Stomach (tissue), 8 donors: ENCODE measurements at regions not wholly inside any gene's neighbourhood (a gene's known extent, or its start where the extent isn't known, plus 50 kb on each side); places are given as distances from the start of the nearest gene placed in this dataset.

ENCODE experiments used
- DNase-seq, 2 donors: peaks; one replicate each; pipeline versions ENCODE4 v3.0.0 to v3.0.0-alpha.2; 2013 to 2019
- H3K27ac ChIP-seq, 5 donors: fragments of 200-600 bp in 4 of 5; sonication (generic) in 4 of 5; one replicate each; pipeline ENCODE4 v1.5.1; 2013 to 2019; ENCODE audit warnings: mild to moderate bottlenecking in 1 of 5, moderate library complexity in 1 of 5
- H3K27me3 ChIP-seq, 3 donors: fragments of 200-600 bp; sonication (generic); one replicate each; pipeline ENCODE4 v1.5.1; 2017 to 2019; ENCODE audit warnings: mixed run types in 1 of 3
- H3K36me3 ChIP-seq, 4 donors: fragments of 200-600 bp; sonication (generic); 1 replicate in 3 of 4; 2 replicates in 1 of 4; pipeline ENCODE4 v1.5.1; 2016 to 2019
- H3K4me1 ChIP-seq, 4 donors: fragments of 200-600 bp; sonication (generic); one replicate each; pipeline ENCODE4 v1.5.1; 2016 to 2019
- H3K4me3 ChIP-seq, 4 donors: fragments of 200-600 bp; sonication (generic) in 3 of 4; one replicate each; pipeline ENCODE4 v1.5.1; 2016 to 2019; ENCODE audit warnings: mild to moderate bottlenecking in 1 of 4
- H3K9me3 ChIP-seq, 4 donors: fragments of 200-600 bp; sonication (generic); one replicate each; pipeline ENCODE4 v1.5.1; 2016 to 2019
- CTCF ChIP-seq, 7 experiments: fragments of 450-650 bp in 4 of 7; fragments of 200-600 bp in 3 of 7; sonication (generic) in 3 of 7; IDR thresholded peaks; one replicate each; pipeline ENCODE4 v1.5.1; 2016 to 2019; ENCODE audit warnings: antibody characterized with exemption in 7 of 7, control low read depth in 2 of 7, mild to moderate bottlenecking in 1 of 7
- EP300 ChIP-seq: sonication (generic); formaldehyde crosslinking; IDR thresholded peaks from one replicate; pipeline ENCODE4 v1.6.1; 2017; ENCODE audit warnings: antibody characterized with exemption
- POLR2A ChIP-seq, 4 donors: fragments of 450-650 bp; IDR thresholded peaks; one replicate each; pipeline ENCODE4 v1.6.1; 2016; ENCODE audit warnings: antibody characterized with exemption in 4 of 4, control low read depth in 2 of 4, mild to moderate bottlenecking in 1 of 4, moderate library complexity in 1 of 4
- POLR2AphosphoS5 ChIP-seq, 3 donors: sonication (generic); formaldehyde crosslinking; IDR thresholded peaks; one replicate each; pipeline ENCODE4 v1.6.1; 2016; ENCODE audit warnings: antibody characterized with exemption in 3 of 3
- WGBS, 5 donors: extraction: QIAGEN DNeasy Blood & Tissue Kit in 3 of 5; methylation state at CpG; one replicate each; pipeline versions ENCODE4 v1.1.5 to v1.1.7; 2013 to 2018; 5-methylcytosine and 5-hydroxymethylcytosine counted together
- intact Hi-C: fragments of 100-400 bp; cut with DNase I; formaldehyde crosslinking; loops from one replicate; pipeline ENCODE4 v1.15.1; 2023; ENCODE audit warnings: low total_unique reads
- donor health status: healthy with polysubstance abuse.
- donor health status: Bipolar disorder and iron deficiency.
- donor health status: healthy.

GRCh38 chr7:114255404-114255841, 159.2 kb upstream of the FOXP2 start:
- H3K36me3 ChIP-seq: no peaks in the 10 kb centered on the region
- H3K27ac ChIP-seq: no peak overlapping the region
- H3K27me3 ChIP-seq: no peaks in the 10 kb centered on the region
- DNase-seq: no peak
- TF ChIP-seq CTCF (IDR thresholded peaks at IDR 0.05) (no peak), EP300 (no peak), POLR2AphosphoS5 (IDR thresholded peaks at IDR 0.05) (no peak), POLR2A (IDR thresholded peaks at IDR 0.05) (no peak)
- H3K4me1 ChIP-seq: no peaks in the 10 kb centered on the region
- H3K9me3 ChIP-seq: peaks cover 0 to 9% (median 2%) of the 10 kb centered on the region in 4 donors
- intact Hi-C loops: no loop called here
- WGBS, 5 donors: 84 to 90% (median 87%) methylated on average over 10 to 14 of the region's 14 CpGs
- H3K4me3 ChIP-seq: no peak overlapping the region

- WGBS, 5 donors: 67 to 90% (median 86%) methylated on average over 3 of the region's 3 CpGs
- Histone ChIP-seq H3K4me1 (no peaks in the 10 kb centered on the region), H3K27ac (no peak overlapping the region), H3K27me3 (no peaks in the 10 kb centered on the region), H3K4me3 (no peak overlapping the region), H3K36me3 (no peaks in the 10 kb centered on the region), H3K9me3 (no peaks in the 10 kb centered on the region)
- intact Hi-C loops: no loop called here
- TF ChIP-seq POLR2A (IDR thresholded peaks at IDR 0.05): no peak
- no peak for TF ChIP-seq CTCF (IDR thresholded peaks at IDR 0.05)
- TF ChIP-seq POLR2AphosphoS5 (IDR thresholded peaks at IDR 0.05): no peak
- no peak for TF ChIP-seq EP300
- no peak for DNase-seq
These were observed 171.0 kb upstream of the FOXP2 start for GRCh38 chr7:114243646-114244045.

GRCh38 chr7:114242992-114243507, 171.6 kb upstream of the FOXP2 start:
- Histone ChIP-seq H3K27me3 (no peaks in the 10 kb centered on the region), H3K4me3 (no peak overlapping the region), H3K36me3 (no peaks in the 10 kb centered on the region), H3K9me3 (no peaks in the 10 kb centered on the region), H3K4me1 (no peaks in the 10 kb centered on the region), H3K27ac (no peak overlapping the region)
- no peak for TF ChIP-seq POLR2A (IDR thresholded peaks at IDR 0.05)
- TF ChIP-seq CTCF (IDR thresholded peaks at IDR 0.05): no peak
- TF ChIP-seq EP300: no peak
- no peak for TF ChIP-seq POLR2AphosphoS5 (IDR thresholded peaks at IDR 0.05)
- 37 to 60% (median 58%) methylated on average over 2 of the region's 2 CpGs for WGBS, 5 donors
- no peak for DNase-seq
- intact Hi-C loops: no loop called here

- no peaks in the 10 kb centered on the region for H3K9me3 ChIP-seq
- intact Hi-C loops: no loop called here
- H3K4me1 ChIP-seq: no peaks in the 10 kb centered on the region
- H3K27ac ChIP-seq: no peak overlapping the region
- TF ChIP-seq EP300: no peak
- no peak for TF ChIP-seq POLR2AphosphoS5 (IDR thresholded peaks at IDR 0.05)
- no peak for TF ChIP-seq CTCF (IDR thresholded peaks at IDR 0.05)
- TF ChIP-seq POLR2A (IDR thresholded peaks at IDR 0.05): no peak
- H3K4me3 ChIP-seq: no peak overlapping the region
- 78 to 92% (median 88%) methylated on average over 1 of the region's 1 CpG for WGBS, 5 donors
- DNase-seq: no peak
- no peaks in the 10 kb centered on the region for H3K27me3 ChIP-seq
- no peaks in the 10 kb centered on the region for H3K36me3 ChIP-seq
These were observed 185.4 kb upstream of the FOXP2 start for GRCh38 chr7:114229246-114229645.
